ENCODE measurements at regions not wholly inside any gene's neighbourhood (a gene's known extent, or its start where the extent isn't known, plus 50 kb on each side); places are given as distances from the start of the nearest gene placed in this dataset.

DNA sequence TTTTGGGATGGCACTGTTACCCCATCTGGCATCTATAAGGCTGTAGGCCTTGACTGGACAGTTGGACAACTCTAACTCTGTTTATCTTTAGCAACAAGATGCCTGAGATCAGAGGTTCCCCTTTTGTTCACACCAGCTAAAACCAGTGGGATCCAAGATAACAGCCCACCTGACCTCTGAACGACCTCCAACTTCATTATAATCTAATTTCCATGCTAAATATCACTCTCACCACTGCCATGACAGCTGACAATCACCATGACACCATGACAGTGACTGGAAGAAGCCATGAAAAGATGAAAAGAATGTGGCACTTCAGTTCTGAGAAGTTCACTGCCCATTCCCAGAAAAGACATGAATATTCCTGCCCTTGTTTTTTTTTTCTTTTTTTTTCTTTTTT lies 281.4 kb upstream of the TAC1 start:
- TF ChIP-seq, protein P1, sequence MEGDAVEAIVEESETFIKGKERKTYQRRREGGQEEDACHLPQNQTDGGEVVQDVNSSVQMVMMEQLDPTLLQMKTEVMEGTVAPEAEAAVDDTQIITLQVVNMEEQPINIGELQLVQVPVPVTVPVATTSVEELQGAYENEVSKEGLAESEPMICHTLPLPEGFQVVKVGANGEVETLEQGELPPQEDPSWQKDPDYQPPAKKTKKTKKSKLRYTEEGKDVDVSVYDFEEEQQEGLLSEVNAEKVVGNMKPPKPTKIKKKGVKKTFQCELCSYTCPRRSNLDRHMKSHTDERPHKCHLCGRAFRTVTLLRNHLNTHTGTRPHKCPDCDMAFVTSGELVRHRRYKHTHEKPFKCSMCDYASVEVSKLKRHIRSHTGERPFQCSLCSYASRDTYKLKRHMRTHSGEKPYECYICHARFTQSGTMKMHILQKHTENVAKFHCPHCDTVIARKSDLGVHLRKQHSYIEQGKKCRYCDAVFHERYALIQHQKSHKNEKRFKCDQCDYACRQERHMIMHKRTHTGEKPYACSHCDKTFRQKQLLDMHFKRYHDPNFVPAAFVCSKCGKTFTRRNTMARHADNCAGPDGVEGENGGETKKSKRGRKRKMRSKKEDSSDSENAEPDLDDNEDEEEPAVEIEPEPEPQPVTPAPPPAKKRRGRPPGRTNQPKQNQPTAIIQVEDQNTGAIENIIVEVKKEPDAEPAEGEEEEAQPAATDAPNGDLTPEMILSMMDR (IDR thresholded peaks at IDR 0.05), result no peak
- TF ChIP-seq SOX15 (CRISPR knock-in tag; IDR thresholded peaks at IDR 0.05) (no peak), ATF1 (CRISPR knock-in tag; IDR thresholded peaks at IDR 0.05) (no peak), MAX (CRISPR knock-in tag; IDR thresholded peaks at IDR 0.05) (no peak), TEAD4 (CRISPR knock-in tag; IDR thresholded peaks at IDR 0.05) (no peak), SP1 (CRISPR knock-in tag; conservative IDR thresholded peaks at IDR 0.05) (no peak), SMAD3 (CRISPR knock-in tag; IDR thresholded peaks at IDR 0.05; ENCODE audit: borderline replicate concordance) (no peak), USF1 (CRISPR knock-in tag; IDR thresholded peaks at IDR 0.05) (no peak), NR3C1 (CRISPR knock-in tag; conservative IDR thresholded peaks at IDR 0.05; ENCODE audit: low read depth) (no peak), PRDM15 (CRISPR knock-in tag; IDR thresholded peaks at IDR 0.05) (no peak)

Measured in WTC11 (cell line).